ENCODE measurements at regions not wholly inside any gene's neighbourhood (a gene's known extent, or its start where the extent isn't known, plus 50 kb on each side); places are given as distances from the start of the nearest gene placed in this dataset.

- TF ChIP-seq POLR2A (IDR thresholded peaks at IDR 0.05; ENCODE audit: low read depth, low read length): no peak
- no peak for TF ChIP-seq POLR2AphosphoS5 (IDR thresholded peaks at IDR 0.05; ENCODE audit: low read depth, low read length)
- TF ChIP-seq TAF1 (IDR thresholded peaks at IDR 0.05; ENCODE audit: borderline replicate concordance, low read depth, low read length): no peak
Observed at GRCh38 chr3:166696103-166696502, 684.0 kb downstream of the ZBBX start.

Data from GM12892 (cell line).